ENCODE measurements at regions not wholly inside any gene's neighbourhood (a gene's known extent, or its start where the extent isn't known, plus 50 kb on each side); places are given as distances from the start of the nearest gene placed in this dataset.

- DNase-seq (ENCODE audit: low read depth in 1 of 2, low spot score in 1 of 2) = no peak
- TF ChIP-seq, protein P1, sequence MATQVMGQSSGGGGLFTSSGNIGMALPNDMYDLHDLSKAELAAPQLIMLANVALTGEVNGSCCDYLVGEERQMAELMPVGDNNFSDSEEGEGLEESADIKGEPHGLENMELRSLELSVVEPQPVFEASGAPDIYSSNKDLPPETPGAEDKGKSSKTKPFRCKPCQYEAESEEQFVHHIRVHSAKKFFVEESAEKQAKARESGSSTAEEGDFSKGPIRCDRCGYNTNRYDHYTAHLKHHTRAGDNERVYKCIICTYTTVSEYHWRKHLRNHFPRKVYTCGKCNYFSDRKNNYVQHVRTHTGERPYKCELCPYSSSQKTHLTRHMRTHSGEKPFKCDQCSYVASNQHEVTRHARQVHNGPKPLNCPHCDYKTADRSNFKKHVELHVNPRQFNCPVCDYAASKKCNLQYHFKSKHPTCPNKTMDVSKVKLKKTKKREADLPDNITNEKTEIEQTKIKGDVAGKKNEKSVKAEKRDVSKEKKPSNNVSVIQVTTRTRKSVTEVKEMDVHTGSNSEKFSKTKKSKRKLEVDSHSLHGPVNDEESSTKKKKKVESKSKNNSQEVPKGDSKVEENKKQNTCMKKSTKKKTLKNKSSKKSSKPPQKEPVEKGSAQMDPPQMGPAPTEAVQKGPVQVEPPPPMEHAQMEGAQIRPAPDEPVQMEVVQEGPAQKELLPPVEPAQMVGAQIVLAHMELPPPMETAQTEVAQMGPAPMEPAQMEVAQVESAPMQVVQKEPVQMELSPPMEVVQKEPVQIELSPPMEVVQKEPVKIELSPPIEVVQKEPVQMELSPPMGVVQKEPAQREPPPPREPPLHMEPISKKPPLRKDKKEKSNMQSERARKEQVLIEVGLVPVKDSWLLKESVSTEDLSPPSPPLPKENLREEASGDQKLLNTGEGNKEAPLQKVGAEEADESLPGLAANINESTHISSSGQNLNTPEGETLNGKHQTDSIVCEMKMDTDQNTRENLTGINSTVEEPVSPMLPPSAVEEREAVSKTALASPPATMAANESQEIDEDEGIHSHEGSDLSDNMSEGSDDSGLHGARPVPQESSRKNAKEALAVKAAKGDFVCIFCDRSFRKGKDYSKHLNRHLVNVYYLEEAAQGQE (IDR thresholded peaks at IDR 0.05; ENCODE audit: insufficient replicate concordance, low read depth) = no peak
- no peak for TF ChIP-seq SPI1 (IDR thresholded peaks at IDR 0.05; ENCODE audit: borderline replicate concordance, low read depth)
- TF ChIP-seq POLR2AphosphoS5 (IDR thresholded peaks at IDR 0.05; ENCODE audit: low read depth) = no peak
- TF ChIP-seq GABPA (IDR thresholded peaks at IDR 0.05; ENCODE audit: low read depth) = no peak
- TF ChIP-seq CTCF (IDR thresholded peaks at IDR 0.05; ENCODE audit: insufficient read depth, low read length) = no peak
- no peak overlapping the region for H3K27ac ChIP-seq (replicated peaks)
- no peaks in the 10 kb centered on the region for H3K27me3 ChIP-seq (ENCODE audit: insufficient read depth, poor library complexity, severe bottlenecking)
- H3K4me3 ChIP-seq (replicated peaks; ENCODE audit: insufficient read depth, low read length) = no peak overlapping the region
Measured at GRCh38 chr2:88345842-88346241, 106.7 kb downstream of the FOXI3 start.

DNA sequence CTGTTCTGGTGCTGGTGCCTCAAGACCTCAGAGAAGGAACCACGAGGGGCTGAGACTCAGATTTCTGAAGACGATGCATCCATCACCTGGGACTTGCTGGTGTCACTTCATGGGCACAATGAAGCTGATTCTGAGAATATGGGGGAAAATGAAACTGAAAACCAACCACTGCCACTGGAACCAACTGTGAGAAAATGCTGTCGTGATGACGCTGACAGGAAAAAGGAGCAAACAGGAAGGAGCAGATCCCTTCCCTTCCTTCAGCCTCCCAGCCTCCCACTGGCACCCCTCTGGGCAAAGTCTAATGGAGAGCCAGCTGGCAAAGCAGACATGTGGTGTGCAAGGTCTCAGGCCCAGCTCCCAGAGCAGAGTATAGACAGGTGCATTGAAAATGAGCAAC, 109.7 kb downstream of the FOXI3 start:
- DNase-seq (ENCODE audit: low read depth in 1 of 2, low spot score in 1 of 2) = no peak
- no peak for TF ChIP-seq POLR2AphosphoS5 (IDR thresholded peaks at IDR 0.05; ENCODE audit: low read depth)
- no peak for TF ChIP-seq SPI1 (IDR thresholded peaks at IDR 0.05; ENCODE audit: borderline replicate concordance, low read depth)
- no peak for TF ChIP-seq CTCF (IDR thresholded peaks at IDR 0.05; ENCODE audit: insufficient read depth, low read length)
- TF ChIP-seq, protein P1 (IDR thresholded peaks at IDR 0.05; ENCODE audit: insufficient replicate concordance, low read depth) = no peak
- no peak for TF ChIP-seq GABPA (IDR thresholded peaks at IDR 0.05; ENCODE audit: low read depth)
- Histone ChIP-seq H3K4me3 (replicated peaks; ENCODE audit: insufficient read depth, low read length) (no peak overlapping the region), H3K27ac (replicated peaks) (no peak overlapping the region), H3K27me3 (ENCODE audit: insufficient read depth, poor library complexity, severe bottlenecking) (no peaks in the 10 kb centered on the region)

- TF ChIP-seq POLR2AphosphoS5 (IDR thresholded peaks at IDR 0.05; ENCODE audit: low read depth) = no peak
- no peak for TF ChIP-seq SPI1 (IDR thresholded peaks at IDR 0.05; ENCODE audit: borderline replicate concordance, low read depth)
- no peak for TF ChIP-seq GABPA (IDR thresholded peaks at IDR 0.05; ENCODE audit: low read depth)
- no peak for TF ChIP-seq CTCF (IDR thresholded peaks at IDR 0.05; ENCODE audit: insufficient read depth, low read length)
- TF ChIP-seq, protein P1 (IDR thresholded peaks at IDR 0.05; ENCODE audit: insufficient replicate concordance, low read depth) = no peak
- Histone ChIP-seq H3K27ac (replicated peaks) (no peak overlapping the region), H3K27me3 (ENCODE audit: insufficient read depth, poor library complexity, severe bottlenecking) (peaks cover 3% of the 10 kb centered on the region), H3K4me3 (replicated peaks; ENCODE audit: insufficient read depth, low read length) (no peak overlapping the region)
- no peak for DNase-seq (ENCODE audit: low read depth in 1 of 2, low spot score in 1 of 2)
Measured at GRCh38 chr2:88334418-88334817, 118.1 kb downstream of the FOXI3 start.

Data from HL-60 (cell line).